ENCODE measurements at regions not wholly inside any gene's neighbourhood (a gene's known extent, or its start where the extent isn't known, plus 50 kb on each side); places are given as distances from the start of the nearest gene placed in this dataset.

- TF ChIP-seq CTCF (IDR thresholded peaks at IDR 0.05; ENCODE audit: extremely low read depth in 1 of 2, insufficient read depth in 1 of 2, low read depth in 1 of 2, low read length in 2 of 2), result no peak
- no peak for TF ChIP-seq POLR2AphosphoS5 (IDR thresholded peaks at IDR 0.05; ENCODE audit: insufficient read depth, low read depth, low read length)
- TF ChIP-seq GATA2 (IDR thresholded peaks at IDR 0.05; ENCODE audit: insufficient read depth, insufficient read length, low read depth, low read length), result no peak
- no peak for TF ChIP-seq MAX (IDR thresholded peaks at IDR 0.05; ENCODE audit: insufficient read depth, insufficient read length)
- TF ChIP-seq MYC (IDR thresholded peaks at IDR 0.05; ENCODE audit: low read depth, low read length), result no peak
- TF ChIP-seq EZH2 (IDR thresholded peaks at IDR 0.05; ENCODE audit: borderline replicate concordance, low read depth, low read length, severe bottlenecking), result no peak
- no peak for TF ChIP-seq JUN (IDR thresholded peaks at IDR 0.05; ENCODE audit: borderline replicate concordance, insufficient read depth, insufficient read length, low read depth)
- no peak for TF ChIP-seq POLR2A (IDR thresholded peaks at IDR 0.05; ENCODE audit: low read depth, low read length)
- TF ChIP-seq FOS (IDR thresholded peaks at IDR 0.05; ENCODE audit: borderline replicate concordance, insufficient read depth, low read length), result no peak
Measured at GRCh38 chr5:110219769-110220168, 506.7 kb downstream of the TMEM232 start.

All from endothelial cell of umbilical vein (primary cell).